Ectodermal cell (in vitro differentiated cells): ENCODE measurements at regions not wholly inside any gene's neighbourhood (a gene's known extent, or its start where the extent isn't known, plus 50 kb on each side); places are given as distances from the start of the nearest gene placed in this dataset.

ENCODE experiments used
- H3K27ac ChIP-seq: 2 replicates; pipeline ENCODE4 v1.7.0; 2013; ENCODE audit warnings: mild to moderate bottlenecking, low read depth, low read length; ENCODE audit not compliant: insufficient read depth, poor library complexity, severe bottlenecking
- H3K27me3 ChIP-seq: 2 replicates; pipeline ENCODE4 v1.7.0; 2013; ENCODE audit warnings: mild to moderate bottlenecking, low read length; ENCODE audit not compliant: insufficient read depth, control insufficient read depth, poor library complexity, severe bottlenecking
- H3K36me3 ChIP-seq: one replicate; pipeline ENCODE4 v1.7.0; 2013; ENCODE audit warnings: low read length; ENCODE audit not compliant: control insufficient read depth, insufficient read depth
- H3K4me1 ChIP-seq: one replicate; pipeline ENCODE4 v1.7.0; 2013; ENCODE audit warnings: low read length; ENCODE audit not compliant: control insufficient read depth, insufficient read depth
- H3K4me3 ChIP-seq: 2 replicates; pipeline ENCODE4 v1.7.0; 2013; ENCODE audit warnings: low read depth, low read length, control low read depth; ENCODE audit not compliant: insufficient read depth
- H3K9me3 ChIP-seq: 2 replicates; pipeline ENCODE4 v1.7.0; 2013; ENCODE audit warnings: mild to moderate bottlenecking, low read length, moderate library complexity; ENCODE audit not compliant: control insufficient read depth
- WGBS, 2 experiments: methylation state at CpG; one replicate each; pipeline ENCODE4 v1.1.7; 2013; ENCODE audit warnings: missing lambda C conversion rate in 2 of 2; 5-methylcytosine and 5-hydroxymethylcytosine counted together

DNA sequence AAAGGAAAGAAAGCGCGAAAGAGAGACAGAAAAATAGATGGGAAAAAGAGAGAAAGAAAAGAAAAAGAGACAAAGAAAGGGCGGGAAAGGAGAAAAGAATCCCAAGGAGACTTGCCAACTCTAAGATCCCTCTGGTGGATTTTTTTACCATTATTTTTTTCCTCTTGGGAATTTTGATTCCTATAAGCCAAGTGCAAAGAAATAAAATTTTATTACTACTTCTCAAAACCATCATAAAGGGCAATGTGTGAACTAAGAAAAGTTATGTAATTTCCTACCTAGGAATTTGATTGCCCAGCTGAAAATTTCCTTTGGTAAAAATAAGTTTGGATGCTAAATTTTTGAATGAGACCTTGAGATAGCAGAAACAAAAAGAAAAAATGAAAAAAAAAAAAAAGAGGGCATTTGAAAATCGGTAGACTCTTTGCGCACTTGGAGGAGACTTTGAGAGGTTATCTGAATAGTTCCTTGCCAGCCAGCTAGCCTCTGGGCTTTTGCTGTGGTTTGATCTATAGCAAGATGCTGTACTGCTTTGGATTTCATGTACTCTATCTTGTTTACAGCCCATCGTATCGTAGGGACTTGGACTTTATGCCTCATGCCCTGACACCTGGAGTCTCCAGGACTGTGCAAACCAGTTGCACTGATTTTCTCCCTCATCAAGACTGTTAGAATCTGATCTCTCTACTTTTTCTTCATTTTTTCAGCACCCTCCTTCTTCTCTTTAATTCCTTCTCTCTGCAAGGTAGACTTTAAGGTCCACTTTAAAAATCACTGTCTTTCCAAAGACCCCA lies 535.4 kb upstream of the MKI67 start:
- Histone ChIP-seq H3K4me1 (peaks cover 4% of the 10 kb centered on the region), H3K36me3 (no peaks in the 10 kb centered on the region), H3K27ac (no peak overlapping the region), H3K4me3 (no peak overlapping the region), H3K9me3 (no peaks in the 10 kb centered on the region), H3K27me3 (no peaks in the 10 kb centered on the region)
- WGBS, 2 experiments: 95 to 96% methylated on average over 7 of the region's 7 CpGs

DNA sequence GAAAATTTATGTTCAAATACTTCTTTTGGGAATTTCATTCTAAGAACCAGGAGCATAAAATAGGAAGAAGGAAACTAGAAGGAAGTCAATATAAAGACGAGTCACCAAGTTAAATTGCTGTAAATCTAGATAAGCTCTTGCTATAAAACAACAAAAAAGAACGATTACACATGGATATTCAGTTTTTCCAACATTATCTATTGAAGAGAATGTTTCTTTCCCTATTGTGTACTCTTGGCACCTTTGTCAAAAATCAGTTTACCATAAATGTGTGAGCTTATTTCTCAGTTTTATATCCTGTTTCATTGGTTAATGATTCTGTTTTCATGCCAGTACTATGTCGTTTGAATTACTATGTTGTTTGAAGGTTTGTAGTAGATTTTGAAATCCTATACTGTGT lies 536.3 kb upstream of the MKI67 start:
- no peaks in the 10 kb centered on the region for H3K27me3 ChIP-seq
- H3K9me3 ChIP-seq: no peaks in the 10 kb centered on the region
- no peaks in the 10 kb centered on the region for H3K36me3 ChIP-seq
- H3K4me3 ChIP-seq: no peak overlapping the region
- peaks cover 3% of the 10 kb centered on the region for H3K4me1 ChIP-seq
- H3K27ac ChIP-seq: no peak overlapping the region
- 91 to 92% methylated on average over 2 to 3 of the region's 3 CpGs for WGBS, 2 experiments

DNA sequence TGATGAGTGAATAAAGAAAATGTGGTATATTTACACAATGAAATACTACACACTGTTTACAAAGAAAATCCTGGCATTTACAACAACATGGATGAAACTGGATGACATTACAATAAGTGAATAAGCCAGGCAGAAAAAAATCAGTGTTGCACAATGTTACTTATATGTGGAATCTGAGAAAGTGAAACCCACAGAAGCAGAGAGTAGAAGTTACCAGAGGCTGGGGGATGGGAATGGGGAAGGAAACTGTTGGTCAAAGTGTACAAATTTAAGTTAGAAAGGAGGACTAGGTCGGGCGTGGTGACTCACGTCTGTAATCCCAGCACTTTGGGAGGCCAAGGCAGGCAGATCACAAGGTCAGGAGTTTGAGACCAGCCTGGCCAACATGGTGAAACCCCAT lies 538.5 kb upstream of the MKI67 start:
- no peaks in the 10 kb centered on the region for H3K36me3 ChIP-seq
- no peaks in the 10 kb centered on the region for H3K27me3 ChIP-seq
- H3K4me3 ChIP-seq: no peak overlapping the region
- no peak overlapping the region for H3K27ac ChIP-seq
- no peaks in the 10 kb centered on the region for H3K9me3 ChIP-seq
- 86 to 92% methylated on average over 3 of the region's 3 CpGs for WGBS, 2 experiments
- H3K4me1 ChIP-seq: no peaks in the 10 kb centered on the region

DNA sequence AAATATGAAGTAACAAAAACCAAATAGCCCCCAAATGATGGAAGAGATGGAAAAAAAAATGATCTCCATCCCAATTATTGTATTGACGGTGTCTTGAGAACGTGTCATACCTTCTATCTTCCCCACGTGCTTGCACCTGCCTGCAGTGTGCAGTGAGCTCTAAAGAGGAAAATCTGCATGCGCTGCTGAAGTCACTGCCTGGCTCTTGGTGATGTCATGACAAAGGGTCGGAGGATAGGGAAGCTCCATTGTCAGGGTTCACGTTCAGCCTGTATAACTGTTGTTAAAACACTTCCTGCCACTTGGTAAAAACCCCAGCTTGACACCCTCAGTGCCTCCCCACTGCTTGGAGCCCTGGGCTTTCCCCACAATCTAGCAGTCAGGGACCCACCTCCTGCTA lies 549.2 kb upstream of the MKI67 start:
- no peaks in the 10 kb centered on the region for H3K36me3 ChIP-seq
- H3K9me3 ChIP-seq: no peaks in the 10 kb centered on the region
- H3K27ac ChIP-seq: no peak overlapping the region
- no peak overlapping the region for H3K4me3 ChIP-seq
- no peaks in the 10 kb centered on the region for H3K27me3 ChIP-seq
- H3K4me1 ChIP-seq: no peaks in the 10 kb centered on the region
- WGBS, 2 experiments: 85% methylated on average over 6 of the region's 6 CpGs

DNA sequence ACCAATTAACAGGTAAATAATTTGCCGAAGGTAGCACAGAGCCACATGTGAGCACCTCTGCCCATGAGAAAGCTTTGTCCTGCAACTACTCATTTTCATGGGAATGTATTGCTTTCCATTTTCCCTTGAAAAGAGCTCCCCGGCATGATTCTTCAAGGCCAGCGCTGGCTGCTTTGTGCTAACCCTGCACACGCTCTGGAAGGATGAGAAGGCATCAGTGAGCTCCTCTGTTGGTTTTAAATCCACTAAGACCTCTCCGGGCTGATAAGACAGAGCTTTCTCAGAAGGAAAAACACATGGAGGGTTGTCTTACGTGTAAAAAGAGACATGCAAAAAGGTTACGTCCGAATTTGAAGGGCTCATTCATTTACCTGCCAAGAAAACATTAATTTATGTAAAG lies 553.9 kb upstream of the MKI67 start:
- Histone ChIP-seq H3K36me3 (no peaks in the 10 kb centered on the region), H3K27me3 (no peaks in the 10 kb centered on the region), H3K27ac (no peak overlapping the region), H3K4me1 (no peaks in the 10 kb centered on the region), H3K9me3 (no peaks in the 10 kb centered on the region), H3K4me3 (no peak overlapping the region)
- WGBS, 2 experiments: 84 to 86% methylated on average over 8 of the region's 8 CpGs

DNA sequence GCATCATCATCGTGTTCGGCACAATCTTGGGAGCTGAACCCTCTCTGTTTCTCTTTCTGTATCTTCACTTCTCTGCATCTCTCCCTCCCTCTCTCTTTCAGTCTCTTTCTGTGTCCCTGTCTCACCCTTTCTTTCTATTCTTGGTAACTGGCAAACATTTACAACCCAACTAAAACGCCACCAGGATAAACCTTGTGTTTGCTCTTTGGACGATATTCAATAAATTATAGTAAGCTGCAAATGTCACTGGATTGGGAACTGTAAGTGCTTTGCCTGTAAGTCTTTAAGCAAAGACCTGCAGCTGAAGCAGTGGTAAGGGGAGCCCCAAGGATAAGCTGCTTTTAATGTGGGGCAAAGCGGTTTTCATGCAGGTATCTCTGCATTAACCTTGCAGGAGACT lies 558.0 kb upstream of the MKI67 start:
- H3K27me3 ChIP-seq: no peaks in the 10 kb centered on the region
- H3K4me1 ChIP-seq: no peaks in the 10 kb centered on the region
- H3K4me3 ChIP-seq: no peak overlapping the region
- no peak overlapping the region for H3K27ac ChIP-seq
- 94% methylated on average over 5 of the region's 5 CpGs for WGBS, 2 experiments
- H3K36me3 ChIP-seq: no peaks in the 10 kb centered on the region
- no peaks in the 10 kb centered on the region for H3K9me3 ChIP-seq

DNA sequence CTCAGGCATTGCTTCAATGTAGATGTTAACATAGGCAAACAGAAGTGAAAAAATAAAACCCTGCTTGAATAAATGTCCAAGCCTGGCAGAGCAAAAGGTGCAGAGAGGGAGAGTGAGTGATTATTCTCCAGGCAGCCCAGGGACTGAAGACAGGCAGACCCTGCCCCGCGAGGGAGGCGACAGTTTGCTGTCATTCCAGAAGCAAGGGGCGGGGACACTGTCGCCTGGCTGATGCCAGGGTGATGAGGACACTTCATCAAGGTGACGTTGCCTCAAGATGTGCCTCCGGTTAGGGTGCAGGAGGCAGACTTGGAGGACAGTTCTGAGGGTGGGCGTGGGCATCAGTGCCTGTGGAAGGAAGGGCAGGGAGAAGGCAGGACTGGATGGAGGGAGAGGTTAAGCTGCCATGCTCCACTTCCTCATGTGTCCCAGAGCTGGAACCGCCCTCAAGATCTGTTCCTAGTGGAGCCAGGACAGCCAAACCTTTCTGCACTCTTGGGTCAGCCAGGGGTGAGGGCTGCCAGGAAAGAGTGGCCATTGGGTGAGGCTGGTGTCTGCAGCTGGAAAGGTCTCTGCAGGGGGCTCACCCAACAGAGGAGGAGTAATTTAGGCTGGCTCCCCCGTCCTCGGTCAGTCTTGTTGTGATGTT lies 560.5 kb upstream of the MKI67 start:
- Histone ChIP-seq H3K36me3 (no peaks in the 10 kb centered on the region), H3K4me3 (no peak overlapping the region), H3K27ac (no peak overlapping the region), H3K9me3 (no peaks in the 10 kb centered on the region), H3K27me3 (no peaks in the 10 kb centered on the region), H3K4me1 (no peaks in the 10 kb centered on the region)
- WGBS, 2 experiments: 76% methylated on average over 11 of the region's 11 CpGs

DNA sequence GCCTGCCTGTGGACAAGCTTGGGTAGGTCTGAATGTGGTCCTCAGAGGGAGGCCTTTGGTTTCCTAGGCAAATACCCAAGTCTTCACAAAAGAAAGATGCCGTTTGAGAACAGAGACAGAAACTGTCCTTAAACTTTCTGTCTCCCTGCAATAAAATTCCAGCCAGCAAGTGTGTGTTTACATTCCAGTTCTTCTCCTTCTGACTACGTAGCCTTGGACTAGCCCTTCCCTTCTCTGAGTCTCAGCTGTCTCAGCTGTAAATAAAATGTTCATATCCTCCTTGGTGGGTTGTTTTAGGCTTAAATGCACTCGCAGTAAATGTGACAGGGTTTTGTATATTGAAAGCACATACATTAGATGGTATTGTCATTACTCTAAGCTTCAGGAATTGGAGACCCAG lies 561.2 kb upstream of the MKI67 start:
- Histone ChIP-seq H3K4me3 (no peak overlapping the region), H3K27ac (no peak overlapping the region), H3K36me3 (no peaks in the 10 kb centered on the region), H3K4me1 (no peaks in the 10 kb centered on the region), H3K27me3 (no peaks in the 10 kb centered on the region), H3K9me3 (no peaks in the 10 kb centered on the region)
- 83 to 84% methylated on average over 3 of the region's 3 CpGs for WGBS, 2 experiments

DNA sequence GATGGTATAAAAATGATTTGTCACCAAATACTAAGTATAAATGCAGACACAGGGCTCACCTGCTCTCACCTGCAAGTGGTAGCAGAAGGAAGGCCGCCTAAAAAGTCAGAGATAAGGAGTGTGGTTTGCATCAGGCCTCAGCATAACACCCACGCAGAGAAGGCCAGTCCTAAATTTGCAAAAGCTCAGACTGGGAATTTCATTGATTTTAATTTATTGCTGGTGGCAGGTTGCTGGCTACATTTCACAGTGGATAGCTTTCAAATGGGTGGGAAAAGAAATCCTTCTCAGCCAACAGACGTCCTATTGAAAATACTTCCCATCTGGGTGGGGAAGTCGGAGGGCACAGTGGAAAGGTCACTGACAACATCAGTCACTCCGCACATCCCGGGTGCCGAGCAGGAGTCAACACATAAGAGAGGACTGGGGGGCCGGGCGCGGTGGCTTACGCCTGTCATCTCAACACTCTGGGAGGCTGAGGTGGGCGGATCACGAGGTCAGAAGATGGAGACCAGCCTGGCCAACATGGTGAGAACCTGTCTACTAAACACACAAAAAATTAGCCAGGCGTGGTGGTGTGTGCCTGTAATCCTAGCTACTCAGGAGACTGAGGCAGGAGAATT lies 561.8 kb upstream of the MKI67 start:
- H3K4me3 ChIP-seq: no peak overlapping the region
- H3K4me1 ChIP-seq: no peaks in the 10 kb centered on the region
- H3K9me3 ChIP-seq: no peaks in the 10 kb centered on the region
- no peak overlapping the region for H3K27ac ChIP-seq
- H3K27me3 ChIP-seq: no peaks in the 10 kb centered on the region
- WGBS, 2 experiments: 92 to 93% methylated on average over 14 of the region's 14 CpGs
- H3K36me3 ChIP-seq: no peaks in the 10 kb centered on the region

DNA sequence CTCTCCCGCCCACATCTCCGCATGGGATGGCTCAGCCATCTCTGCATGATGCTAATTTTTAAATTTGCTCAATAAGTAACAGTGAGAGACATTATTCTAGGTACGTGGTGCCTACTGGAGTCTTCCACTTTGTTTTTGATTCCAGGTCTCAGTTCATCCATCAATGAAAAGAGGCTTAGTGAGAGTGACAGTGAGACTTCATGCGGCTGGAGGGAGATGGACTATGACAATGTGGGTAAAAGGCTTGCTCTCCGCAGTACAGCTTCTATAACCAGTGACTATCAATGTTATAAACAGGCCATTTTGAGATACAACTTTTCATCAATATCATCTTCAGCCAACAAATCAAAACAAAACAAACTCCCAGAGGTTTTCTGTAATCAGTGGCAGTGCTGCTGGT lies 563.4 kb upstream of the MKI67 start:
- no peaks in the 10 kb centered on the region for H3K4me1 ChIP-seq
- no peaks in the 10 kb centered on the region for H3K36me3 ChIP-seq
- WGBS, 2 experiments: 86 to 91% methylated on average over 5 of the region's 5 CpGs
- H3K27ac ChIP-seq: no peak overlapping the region
- no peaks in the 10 kb centered on the region for H3K9me3 ChIP-seq
- no peak overlapping the region for H3K4me3 ChIP-seq
- H3K27me3 ChIP-seq: no peaks in the 10 kb centered on the region
